NT2/D1 (cell line): ENCODE measurements at regions not wholly inside any gene's neighbourhood (a gene's known extent, or its start where the extent isn't known, plus 50 kb on each side); places are given as distances from the start of the nearest gene placed in this dataset.
"Not testable (repeated sequence)": the region's sequence is repeated elsewhere in the genome, so short reads cannot be mapped to it uniquely, and the experiment has no call there.

Experiments used
- DNase-seq: peaks from one replicate; pipeline ENCODE4 v3.0.0-alpha.2; 2011; ENCODE audit warnings: low read depth, low spot score
- H3K27me3 ChIP-seq: 2 replicates; pipeline ENCODE4 v1.6.0; 2011; ENCODE audit warnings: mild to moderate bottlenecking; ENCODE audit not compliant: insufficient read length, insufficient read depth
- H3K36me3 ChIP-seq: 2 replicates; pipeline ENCODE4 v1.6.1; 2011; ENCODE audit warnings: mild to moderate bottlenecking, low read length, mixed read lengths; ENCODE audit not compliant: insufficient read depth, insufficient read length
- H3K4me1 ChIP-seq: 2 replicates; pipeline ENCODE4 v1.5.1; 2011; ENCODE audit not compliant: insufficient read depth, insufficient read length
- H3K4me3 ChIP-seq: 2 replicates; pipeline ENCODE4 v1.5.1; 2011; ENCODE audit warnings: low read depth; ENCODE audit not compliant: insufficient read length
- H3K9ac ChIP-seq: 2 replicates; pipeline ENCODE4 v1.6.0; 2011; ENCODE audit warnings: low read depth; ENCODE audit not compliant: insufficient read length
- H3K9me3 ChIP-seq: 2 replicates; pipeline ENCODE4 v1.5.1; 2011; ENCODE audit warnings: mild to moderate bottlenecking, low read length; ENCODE audit not compliant: insufficient read depth

GRCh38 chr2:87484363-87484762 lies 263.5 kb upstream of the PLGLB2 start:
- not testable (repeated sequence) for H3K4me1 ChIP-seq, H3K27me3 ChIP-seq, H3K36me3 ChIP-seq, DNase-seq, H3K4me3 ChIP-seq, H3K9ac ChIP-seq, H3K9me3 ChIP-seq

GRCh38 chr2:87485455-87485854 lies 262.4 kb upstream of the PLGLB2 start:
- not testable (repeated sequence) for H3K27me3 ChIP-seq, DNase-seq, H3K9me3 ChIP-seq, H3K4me1 ChIP-seq, H3K36me3 ChIP-seq, H3K9ac ChIP-seq, H3K4me3 ChIP-seq

- DNase-seq = not testable (repeated sequence)
Observed at GRCh38 chr2:87485884-87486283, 262.0 kb upstream of the PLGLB2 start.

DNA sequence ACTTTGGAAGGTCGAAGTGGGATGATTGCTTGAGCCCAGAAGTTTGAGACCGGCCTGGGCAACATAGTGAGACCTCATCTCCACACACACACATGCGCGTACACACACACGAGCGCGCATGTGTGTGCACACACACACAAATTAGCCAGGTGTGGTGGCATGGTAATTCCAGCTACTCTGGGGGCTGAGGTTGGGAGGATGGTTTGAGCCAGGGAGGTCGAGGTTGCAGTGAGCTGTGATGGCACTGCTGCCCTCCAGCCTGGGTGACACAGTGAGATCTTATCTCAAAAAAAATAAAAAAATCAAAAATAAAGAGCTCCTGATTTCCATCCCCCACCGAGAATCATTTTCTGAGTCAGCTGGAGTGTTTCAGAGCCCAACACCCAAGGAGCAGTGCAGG lies 261.5 kb upstream of the PLGLB2 start:
- H3K9ac ChIP-seq, H3K27me3 ChIP-seq, DNase-seq, H3K36me3 ChIP-seq, H3K4me3 ChIP-seq, H3K4me1 ChIP-seq, H3K9me3 ChIP-seq: not testable (repeated sequence)

More at GRCh38 chr2:87485884-87486283, 262.0 kb upstream of the PLGLB2 start:
- H3K9ac ChIP-seq, H3K9me3 ChIP-seq, H3K36me3 ChIP-seq, H3K4me1 ChIP-seq, H3K4me3 ChIP-seq, H3K27me3 ChIP-seq: not testable (repeated sequence)

- H3K4me3 ChIP-seq, H3K9ac ChIP-seq, DNase-seq, H3K4me1 ChIP-seq, H3K36me3 ChIP-seq, H3K9me3 ChIP-seq, H3K27me3 ChIP-seq: not testable (repeated sequence)
Observed at GRCh38 chr2:87488021-87488420, 259.9 kb upstream of the PLGLB2 start.

- H3K27me3 ChIP-seq, H3K9me3 ChIP-seq, H3K36me3 ChIP-seq, H3K4me3 ChIP-seq, H3K9ac ChIP-seq, DNase-seq, H3K4me1 ChIP-seq: not testable (repeated sequence)
Observed at GRCh38 chr2:87488991-87489390, 258.9 kb upstream of the PLGLB2 start.

DNA sequence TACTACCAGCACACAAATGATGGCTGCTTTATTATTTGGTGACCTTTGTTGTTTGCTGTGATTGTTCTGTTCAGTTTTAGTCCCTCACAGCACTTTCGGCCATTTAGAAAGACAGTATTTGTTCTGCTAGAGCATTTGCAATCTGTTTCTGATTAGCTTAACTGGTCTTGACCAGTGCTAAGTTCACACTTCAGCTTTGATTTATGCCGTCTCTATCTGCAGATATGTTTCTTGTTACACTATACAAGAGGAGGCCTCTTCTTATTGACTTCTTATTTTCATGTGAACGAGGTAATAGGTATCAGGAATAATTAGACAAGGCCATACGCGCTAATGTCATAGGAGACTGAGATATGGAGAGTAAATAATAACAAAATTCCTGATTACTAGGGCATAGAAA lies 253.0 kb upstream of the PLGLB2 start:
- not testable (repeated sequence) for H3K9me3 ChIP-seq, H3K27me3 ChIP-seq, H3K9ac ChIP-seq, H3K36me3 ChIP-seq, DNase-seq, H3K4me1 ChIP-seq, H3K4me3 ChIP-seq

GRCh38 chr2:87495455-87495854 lies 252.4 kb upstream of the PLGLB2 start:
- not testable (repeated sequence) for H3K9me3 ChIP-seq, H3K9ac ChIP-seq, H3K4me3 ChIP-seq, DNase-seq, H3K4me1 ChIP-seq, H3K36me3 ChIP-seq, H3K27me3 ChIP-seq

DNA sequence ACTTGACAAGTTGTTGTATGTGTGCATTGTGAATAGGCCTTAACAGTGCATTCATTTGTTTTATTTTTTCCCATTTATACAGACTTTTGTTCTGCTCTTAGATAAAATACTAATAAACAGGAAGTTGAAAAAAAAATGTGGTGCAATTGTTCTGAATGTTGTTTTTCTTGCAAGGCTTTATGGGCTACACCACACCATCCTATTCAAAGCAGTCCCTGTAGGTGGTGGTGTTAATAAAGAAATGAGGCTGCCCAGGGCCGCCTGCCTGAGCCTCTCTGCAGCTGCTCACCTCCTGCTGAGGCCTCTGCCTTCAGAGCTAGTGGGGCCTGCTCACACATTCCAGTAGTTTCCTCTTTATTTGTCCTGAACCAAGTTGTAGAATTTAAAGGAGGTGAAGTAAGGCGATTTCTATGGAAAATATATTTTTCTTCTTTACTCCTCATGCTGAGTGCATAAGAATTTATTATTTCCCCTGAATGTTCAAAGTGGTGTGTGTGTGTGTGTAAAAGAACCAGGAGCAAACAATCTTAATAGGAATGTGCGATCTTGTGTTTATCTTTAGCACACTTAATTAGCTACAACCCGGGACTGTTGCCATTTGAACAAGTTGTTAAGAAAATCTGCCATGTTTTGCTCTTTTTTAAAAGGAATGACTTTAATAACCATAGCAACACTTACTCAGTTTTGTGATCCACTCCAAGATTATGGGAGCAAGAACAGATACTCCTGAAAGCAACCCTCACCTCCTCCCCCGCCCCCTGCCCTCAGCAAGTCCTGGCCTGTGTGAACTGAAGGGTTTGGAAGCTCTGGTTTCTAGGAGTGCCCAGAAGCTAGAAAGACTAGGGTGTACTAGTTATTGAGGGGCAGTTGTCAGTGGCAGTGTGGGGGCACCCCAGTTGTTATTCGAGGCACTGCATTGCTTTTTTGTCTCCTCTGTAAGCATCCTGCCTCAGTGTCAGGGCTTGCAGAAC lies 251.6 kb upstream of the PLGLB2 start:
- not testable (repeated sequence) for H3K27me3 ChIP-seq, H3K9ac ChIP-seq, H3K4me1 ChIP-seq, H3K9me3 ChIP-seq, H3K36me3 ChIP-seq, H3K4me3 ChIP-seq
- DNase-seq = peak; percentile 15

DNA sequence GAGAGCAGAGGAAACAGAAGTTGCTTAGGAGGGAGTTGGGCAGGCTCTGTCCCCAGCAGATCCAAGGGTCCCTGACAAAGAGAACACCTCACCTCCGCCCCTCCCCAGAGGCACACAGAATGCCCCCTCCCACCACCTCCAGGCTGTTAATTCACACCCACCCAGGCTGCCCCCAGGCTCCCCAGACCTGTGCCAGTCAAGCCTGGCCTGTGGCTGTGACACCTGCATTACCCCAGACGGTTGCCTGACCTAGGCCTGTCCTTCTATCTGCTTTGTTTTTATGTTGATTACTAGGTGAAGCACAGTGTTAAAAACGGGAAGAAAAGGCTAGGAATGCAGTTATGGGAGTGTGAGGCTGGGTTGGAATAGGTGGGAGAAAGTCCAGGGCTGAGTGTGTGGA lies 250.8 kb upstream of the PLGLB2 start:
- H3K9me3 ChIP-seq, H3K36me3 ChIP-seq, H3K4me1 ChIP-seq, H3K27me3 ChIP-seq, H3K4me3 ChIP-seq, DNase-seq, H3K9ac ChIP-seq: not testable (repeated sequence)

- H3K9ac ChIP-seq = not testable (repeated sequence)
Observed at GRCh38 chr2:87497700-87498099, 250.2 kb upstream of the PLGLB2 start.

DNA sequence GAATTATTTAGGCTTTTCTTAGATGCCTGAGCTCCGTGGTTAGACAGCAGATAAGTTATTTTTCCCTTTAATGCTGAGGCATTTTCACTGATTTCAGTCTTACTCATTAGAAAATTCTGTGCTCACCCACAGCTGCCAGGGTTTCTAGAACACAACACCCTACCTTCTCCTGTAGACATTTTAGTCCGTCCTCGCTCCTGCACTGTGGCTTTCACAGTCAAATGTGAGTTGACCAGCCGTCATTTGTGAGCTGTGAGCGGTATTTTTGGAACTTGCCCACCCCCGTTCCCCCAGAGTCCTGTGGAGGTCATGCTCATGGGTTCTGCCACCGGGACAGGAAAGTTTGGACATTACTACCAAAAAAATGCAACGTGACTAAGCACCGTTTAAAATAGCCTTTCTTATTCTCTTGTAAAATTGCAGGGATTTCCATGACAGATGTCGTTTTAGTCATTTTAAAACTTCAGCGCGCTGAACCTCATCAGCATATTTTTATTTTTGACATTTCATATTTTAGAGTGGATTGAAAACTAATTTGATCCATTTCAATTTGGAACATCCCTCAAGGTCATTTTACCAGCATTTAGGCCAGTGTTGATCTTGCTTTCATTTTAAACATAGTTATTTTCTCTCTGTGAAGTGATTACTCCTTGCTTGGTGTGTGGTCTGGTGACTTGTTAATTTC lies 249.6 kb upstream of the PLGLB2 start:
- not testable (repeated sequence) for DNase-seq, H3K9ac ChIP-seq, H3K9me3 ChIP-seq, H3K36me3 ChIP-seq, H3K4me3 ChIP-seq, H3K4me1 ChIP-seq, H3K27me3 ChIP-seq

More at GRCh38 chr2:87497700-87498099, 250.2 kb upstream of the PLGLB2 start:
- not testable (repeated sequence) for DNase-seq, H3K9me3 ChIP-seq, H3K4me3 ChIP-seq, H3K4me1 ChIP-seq, H3K36me3 ChIP-seq, H3K27me3 ChIP-seq
